ENCODE measurements at regions not wholly inside any gene's neighbourhood (a gene's known extent, or its start where the extent isn't known, plus 50 kb on each side); places are given as distances from the start of the nearest gene placed in this dataset.

- Histone ChIP-seq H3K4me2 (ENCODE audit: low read length) (no peak overlapping the region), H4K8ac (ENCODE audit: low read depth, low read length) (no peak overlapping the region), H4K12ac (ENCODE audit: low read depth, low read length) (no peak overlapping the region), H2BK5ac (ENCODE audit: low read depth, low read length, poor library complexity) (no peak overlapping the region), H2BK120ac (ENCODE audit: insufficient read depth, low read length, poor library complexity) (no peak overlapping the region), H3K9ac (ENCODE audit: low read length) (no peak overlapping the region), H3K4me1 (ENCODE audit: control insufficient read depth in 1 of 2, insufficient read depth in 2 of 2, low read length in 2 of 2) (no peaks in the 10 kb centered on the region), H2BK12ac (ENCODE audit: low read length) (no peak overlapping the region), H3K9me3 (ENCODE audit: insufficient read depth, low read depth, low read length) (no peaks in the 10 kb centered on the region), H3K36me3 (ENCODE audit: control insufficient read depth in 1 of 2, insufficient read depth in 2 of 2, low read length in 2 of 2) (no peaks in the 10 kb centered on the region), H3K4ac (ENCODE audit: low read depth, low read length) (no peak overlapping the region), H2AK5ac (ENCODE audit: low read length) (no peak overlapping the region), H3K79me2 (ENCODE audit: control insufficient read depth, insufficient read depth, low read length, poor library complexity) (no peaks in the 10 kb centered on the region), H3K27ac (ENCODE audit: low read depth, low read length) (no peak overlapping the region), H3K4me3 (ENCODE audit: low read depth, low read length) (no peak overlapping the region), H3K18ac (ENCODE audit: low read length) (no peak overlapping the region), H3K23ac (ENCODE audit: low read length) (no peak overlapping the region), H3K27me3 (ENCODE audit: insufficient read depth, low read length) (no peaks in the 10 kb centered on the region), H2AFZ (ENCODE audit: insufficient read depth, low read length, poor library complexity) (no peak overlapping the region), H4K91ac (ENCODE audit: low read depth, low read length) (no peak overlapping the region), H3K79me1 (ENCODE audit: low read length) (no peaks in the 10 kb centered on the region), H3K14ac (ENCODE audit: low read length) (no peak overlapping the region)
- peak in 1 of 2 donors; percentile 13 for DNase-seq
- no CpG with 5 or more reads among the region's 2 CpGs for WGBS (ENCODE audit: extremely low coverage, insufficient coverage, insufficient read length)
These were observed 70.9 kb upstream of the FNDC3A start for GRCh38 chr13:48904668-48905290.

GRCh38 chr13:48906200-48906599 lies 69.5 kb upstream of the FNDC3A start:
- no peak overlapping the region for H3K4ac ChIP-seq (ENCODE audit: low read depth, low read length)
- no peak overlapping the region for H2BK120ac ChIP-seq (ENCODE audit: insufficient read depth, low read length, poor library complexity)
- H3K27ac ChIP-seq (ENCODE audit: low read depth, low read length): no peak overlapping the region
- H3K79me1 ChIP-seq (ENCODE audit: low read length): no peaks in the 10 kb centered on the region
- WGBS (ENCODE audit: extremely low coverage, insufficient coverage, insufficient read length): no CpG with 5 or more reads among the region's 6 CpGs
- H2AFZ ChIP-seq (ENCODE audit: insufficient read depth, low read length, poor library complexity): no peak overlapping the region
- H4K8ac ChIP-seq (ENCODE audit: low read depth, low read length): no peak overlapping the region
- no peak overlapping the region for H4K91ac ChIP-seq (ENCODE audit: low read depth, low read length)
- H2BK5ac ChIP-seq (ENCODE audit: low read depth, low read length, poor library complexity): no peak overlapping the region
- H4K12ac ChIP-seq (ENCODE audit: low read depth, low read length): no peak overlapping the region
- DNase-seq: no peak
- H3K4me3 ChIP-seq (ENCODE audit: low read depth, low read length): no peak overlapping the region
- H2BK12ac ChIP-seq (ENCODE audit: low read length): no peak overlapping the region
- H3K27me3 ChIP-seq (ENCODE audit: insufficient read depth, low read length): no peaks in the 10 kb centered on the region
- no peak overlapping the region for H2AK5ac ChIP-seq (ENCODE audit: low read length)
- no peak overlapping the region for H3K18ac ChIP-seq (ENCODE audit: low read length)
- H3K36me3 ChIP-seq (ENCODE audit: control insufficient read depth in 1 of 2, insufficient read depth in 2 of 2, low read length in 2 of 2): no peaks in the 10 kb centered on the region
- no peak overlapping the region for H3K14ac ChIP-seq (ENCODE audit: low read length)
- no peak overlapping the region for H3K23ac ChIP-seq (ENCODE audit: low read length)
- no peaks in the 10 kb centered on the region for H3K79me2 ChIP-seq (ENCODE audit: control insufficient read depth, insufficient read depth, low read length, poor library complexity)
- H3K4me1 ChIP-seq (ENCODE audit: control insufficient read depth in 1 of 2, insufficient read depth in 2 of 2, low read length in 2 of 2): no peaks in the 10 kb centered on the region
- no peak overlapping the region for H3K9ac ChIP-seq (ENCODE audit: low read length)
- H3K9me3 ChIP-seq (ENCODE audit: insufficient read depth, low read depth, low read length): no peaks in the 10 kb centered on the region
- no peak overlapping the region for H3K4me2 ChIP-seq (ENCODE audit: low read length)

GRCh38 chr13:48908381-48909055 lies 67.2 kb upstream of the FNDC3A start:
- H3K4me2 ChIP-seq (ENCODE audit: low read length): no peak overlapping the region
- no peak overlapping the region for H2AK5ac ChIP-seq (ENCODE audit: low read length)
- H2BK12ac ChIP-seq (ENCODE audit: low read length): no peak overlapping the region
- H3K4ac ChIP-seq (ENCODE audit: low read depth, low read length): no peak overlapping the region
- H2BK5ac ChIP-seq (ENCODE audit: low read depth, low read length, poor library complexity): no peak overlapping the region
- H3K9ac ChIP-seq (ENCODE audit: low read length): no peak overlapping the region
- H3K27me3 ChIP-seq (ENCODE audit: insufficient read depth, low read length): no peaks in the 10 kb centered on the region
- H3K79me1 ChIP-seq (ENCODE audit: low read length): no peaks in the 10 kb centered on the region
- no peak overlapping the region for H4K91ac ChIP-seq (ENCODE audit: low read depth, low read length)
- H4K8ac ChIP-seq (ENCODE audit: low read depth, low read length): no peak overlapping the region
- H3K9me3 ChIP-seq (ENCODE audit: insufficient read depth, low read depth, low read length): no peaks in the 10 kb centered on the region
- no peak overlapping the region for H3K14ac ChIP-seq (ENCODE audit: low read length)
- no peak for DNase-seq
- no peak overlapping the region for H2AFZ ChIP-seq (ENCODE audit: insufficient read depth, low read length, poor library complexity)
- no peak overlapping the region for H4K12ac ChIP-seq (ENCODE audit: low read depth, low read length)
- no CpG with 5 or more reads among the region's 2 CpGs for WGBS (ENCODE audit: extremely low coverage, insufficient coverage, insufficient read length)
- no peak overlapping the region for H3K4me3 ChIP-seq (ENCODE audit: low read depth, low read length)
- H3K79me2 ChIP-seq (ENCODE audit: control insufficient read depth, insufficient read depth, low read length, poor library complexity): no peaks in the 10 kb centered on the region
- no peak overlapping the region for H2BK120ac ChIP-seq (ENCODE audit: insufficient read depth, low read length, poor library complexity)
- H3K4me1 ChIP-seq (ENCODE audit: control insufficient read depth in 1 of 2, insufficient read depth in 2 of 2, low read length in 2 of 2): no peaks in the 10 kb centered on the region
- H3K36me3 ChIP-seq (ENCODE audit: control insufficient read depth in 1 of 2, insufficient read depth in 2 of 2, low read length in 2 of 2): no peaks in the 10 kb centered on the region
- no peak overlapping the region for H3K23ac ChIP-seq (ENCODE audit: low read length)
- H3K27ac ChIP-seq (ENCODE audit: low read depth, low read length): no peak overlapping the region
- H3K18ac ChIP-seq (ENCODE audit: low read length): no peak overlapping the region

GRCh38 chr13:48909056-48909389 lies 66.7 kb upstream of the FNDC3A start:
- Histone ChIP-seq H3K79me2 (ENCODE audit: control insufficient read depth, insufficient read depth, low read length, poor library complexity) (no peaks in the 10 kb centered on the region), H3K27ac (ENCODE audit: low read depth, low read length) (no peak overlapping the region), H3K4me2 (ENCODE audit: low read length) (no peak overlapping the region), H4K12ac (ENCODE audit: low read depth, low read length) (no peak overlapping the region), H3K9ac (ENCODE audit: low read length) (no peak overlapping the region), H4K91ac (ENCODE audit: low read depth, low read length) (no peak overlapping the region), H2BK120ac (ENCODE audit: insufficient read depth, low read length, poor library complexity) (no peak overlapping the region), H3K14ac (ENCODE audit: low read length) (no peak overlapping the region), H3K9me3 (ENCODE audit: insufficient read depth, low read depth, low read length) (no peaks in the 10 kb centered on the region), H3K79me1 (ENCODE audit: low read length) (no peaks in the 10 kb centered on the region), H3K27me3 (ENCODE audit: insufficient read depth, low read length) (no peaks in the 10 kb centered on the region), H2AK5ac (ENCODE audit: low read length) (no peak overlapping the region), H3K36me3 (ENCODE audit: control insufficient read depth in 1 of 2, insufficient read depth in 2 of 2, low read length in 2 of 2) (no peaks in the 10 kb centered on the region), H3K18ac (ENCODE audit: low read length) (no peak overlapping the region), H3K4me3 (ENCODE audit: low read depth, low read length) (no peak overlapping the region), H2BK5ac (ENCODE audit: low read depth, low read length, poor library complexity) (no peak overlapping the region), H2BK12ac (ENCODE audit: low read length) (no peak overlapping the region), H3K23ac (ENCODE audit: low read length) (no peak overlapping the region), H2AFZ (ENCODE audit: insufficient read depth, low read length, poor library complexity) (no peak overlapping the region), H4K8ac (ENCODE audit: low read depth, low read length) (no peak overlapping the region), H3K4me1 (ENCODE audit: control insufficient read depth in 1 of 2, insufficient read depth in 2 of 2, low read length in 2 of 2) (no peaks in the 10 kb centered on the region), H3K4ac (ENCODE audit: low read depth, low read length) (no peak overlapping the region)
- WGBS (ENCODE audit: extremely low coverage, insufficient coverage, insufficient read length): no CpG with 5 or more reads among the region's 2 CpGs
- no peak for DNase-seq
